ENCODE measurements at regions not wholly inside any gene's neighbourhood (a gene's known extent, or its start where the extent isn't known, plus 50 kb on each side); places are given as distances from the start of the nearest gene placed in this dataset.

GRCh38 chr10:28411136-28411460 lies 108.2 kb upstream of the MPP7 start:
- ATAC-seq, result no peak
- no peaks in the 10 kb centered on the region for H3K36me3 ChIP-seq (ENCODE audit: control insufficient read depth, insufficient read depth, low read length)
- H3K27ac ChIP-seq (ENCODE audit: low read length), result no peak overlapping the region
- no peak for TF ChIP-seq SIN3A (IDR thresholded peaks at IDR 0.05; ENCODE audit: borderline replicate concordance, insufficient read depth, low read depth, low read length)
- no peak for DNase-seq (ENCODE audit: low read depth, low spot score)
- ChIA-PET CTCF (no interaction called here), POLR2A (no interaction called here)
- H3K9me3 ChIP-seq (ENCODE audit: control insufficient read depth, insufficient read depth, low read depth, low read length), result no peaks in the 10 kb centered on the region
- H3K4me3 ChIP-seq (ENCODE audit: low read depth in 2 of 2, low read length in 2 of 2), result no peak overlapping the region
- in situ Hi-C loops (cut with HindIII; ENCODE audit: low pct_unique_long_range_greater_than_20kb, low sequenced_read_pairs) (no loop called here), intact Hi-C loops (cut with micrococcal nuclease; ENCODE audit: unreplicated experiment) (no loop called here)
- H3K4me1 ChIP-seq (ENCODE audit: control insufficient read depth, insufficient read depth, low read length), result no peaks in the 10 kb centered on the region
- no peaks in the 10 kb centered on the region for H3K27me3 ChIP-seq (ENCODE audit: control insufficient read depth, insufficient read depth, low read length)
- BruUV-seq (replicated peaks), result no TSS peak

GRCh38 chr10:28411648-28412047 lies 108.8 kb upstream of the MPP7 start:
- no peaks in the 10 kb centered on the region for H3K27me3 ChIP-seq (ENCODE audit: control insufficient read depth, insufficient read depth, low read length)
- in situ Hi-C loops (cut with HindIII; ENCODE audit: low pct_unique_long_range_greater_than_20kb, low sequenced_read_pairs), result no loop called here
- no peaks in the 10 kb centered on the region for H3K36me3 ChIP-seq (ENCODE audit: control insufficient read depth, insufficient read depth, low read length)
- POLR2A ChIA-PET, result no interaction called here
- DNase-seq (ENCODE audit: low read depth, low spot score), result no peak
- intact Hi-C loops (cut with micrococcal nuclease; ENCODE audit: unreplicated experiment), result no loop called here
- BruUV-seq (replicated peaks), result no TSS peak
- CTCF ChIA-PET, result no interaction called here
- H3K4me1 ChIP-seq (ENCODE audit: control insufficient read depth, insufficient read depth, low read length), result no peaks in the 10 kb centered on the region
- TF ChIP-seq CTCF (IDR thresholded peaks at IDR 0.05), result no peak
- TF ChIP-seq SIN3A (IDR thresholded peaks at IDR 0.05; ENCODE audit: borderline replicate concordance, insufficient read depth, low read depth, low read length), result no peak
- no peak for TF ChIP-seq POLR2AphosphoS5 (IDR thresholded peaks at IDR 0.05; ENCODE audit: low read depth, low read length)
- no peak for TF ChIP-seq TCF7L2 (IDR thresholded peaks at IDR 0.05; ENCODE audit: low read depth, low read length)
- no peak for TF ChIP-seq REST (IDR thresholded peaks at IDR 0.05; ENCODE audit: insufficient read depth in 1 of 2, low read depth in 2 of 2, low read length in 1 of 2)
- H3K27ac ChIP-seq (ENCODE audit: low read length), result no peak overlapping the region
- no peak for ATAC-seq
- no peak overlapping the region for H3K4me3 ChIP-seq (ENCODE audit: low read depth in 2 of 2, low read length in 2 of 2)
- no peaks in the 10 kb centered on the region for H3K9me3 ChIP-seq (ENCODE audit: control insufficient read depth, insufficient read depth, low read depth, low read length)

GRCh38 chr10:28418069-28418468 lies 114.8 kb upstream of the WAC start:
- no peaks in the 10 kb centered on the region for H3K27me3 ChIP-seq (ENCODE audit: control insufficient read depth, insufficient read depth, low read length)
- CTCF ChIA-PET, result no interaction called here
- no peaks in the 10 kb centered on the region for H3K4me1 ChIP-seq (ENCODE audit: control insufficient read depth, insufficient read depth, low read length)
- POLR2A ChIA-PET, result no interaction called here
- in situ Hi-C loops (cut with HindIII; ENCODE audit: low pct_unique_long_range_greater_than_20kb, low sequenced_read_pairs), result no loop called here
- no peak overlapping the region for H3K4me3 ChIP-seq (ENCODE audit: low read depth in 2 of 2, low read length in 2 of 2)
- TF ChIP-seq CTCF (IDR thresholded peaks at IDR 0.05), result no peak
- TF ChIP-seq REST (IDR thresholded peaks at IDR 0.05; ENCODE audit: insufficient read depth in 1 of 2, low read depth in 2 of 2, low read length in 1 of 2), result no peak
- TF ChIP-seq SIN3A (IDR thresholded peaks at IDR 0.05; ENCODE audit: borderline replicate concordance, insufficient read depth, low read depth, low read length), result no peak
- TF ChIP-seq TCF7L2 (IDR thresholded peaks at IDR 0.05; ENCODE audit: low read depth, low read length), result no peak
- TF ChIP-seq POLR2AphosphoS5 (IDR thresholded peaks at IDR 0.05; ENCODE audit: low read depth, low read length), result no peak
- H3K36me3 ChIP-seq (ENCODE audit: control insufficient read depth, insufficient read depth, low read length), result no peaks in the 10 kb centered on the region
- ATAC-seq (no peak), DNase-seq (ENCODE audit: low read depth, low spot score) (no peak)
- no peak overlapping the region for H3K27ac ChIP-seq (ENCODE audit: low read length)
- BruUV-seq (replicated peaks), result no TSS peak
- H3K9me3 ChIP-seq (ENCODE audit: control insufficient read depth, insufficient read depth, low read depth, low read length), result no peaks in the 10 kb centered on the region
- intact Hi-C loops (cut with micrococcal nuclease; ENCODE audit: unreplicated experiment), result no loop called here

Measured in Panc1 (cell line).